DMS53 (cell line): ENCODE measurements at regions not wholly inside any gene's neighbourhood (a gene's known extent, or its start where the extent isn't known, plus 50 kb on each side); places are given as distances from the start of the nearest gene placed in this dataset.

Experiments
- DNase-seq: peaks from one replicate; lab custom pipeline; 2025; lab: John Stamatoyannopoulos, UW

DNA sequence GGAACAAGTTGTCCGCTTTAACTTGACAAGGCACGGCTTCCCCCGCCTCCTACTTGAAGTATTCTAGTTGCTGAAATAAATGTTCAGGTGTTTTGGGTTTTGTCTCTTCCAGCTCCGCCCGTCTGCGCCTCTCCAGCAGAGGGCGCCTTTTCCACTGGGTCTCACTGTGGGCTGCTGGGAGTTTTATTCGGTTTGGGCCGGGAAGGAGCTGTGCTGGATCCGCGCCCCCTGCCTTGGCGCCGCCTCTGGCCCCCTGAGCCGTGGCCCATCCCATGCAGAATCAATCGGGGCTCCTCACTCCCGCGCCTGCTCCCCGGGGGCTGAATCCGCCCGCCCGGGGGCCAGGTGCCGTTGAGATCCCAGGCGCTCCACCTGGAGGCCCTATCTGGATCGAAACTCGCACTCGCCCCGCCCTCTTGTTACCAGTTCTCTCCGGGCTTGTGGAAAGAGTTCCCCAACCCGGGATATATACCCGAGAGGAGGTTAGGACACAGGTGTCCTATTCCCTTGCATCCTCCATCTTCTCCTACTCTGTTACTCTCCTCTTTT, 51.0 kb upstream of the TCF21 start:
- peak; percentile 93 for DNase-seq
